Stimulated activated CD4-positive, alpha-beta T cell treated with anti-CD3 and anti-CD28 coated beads, Interleukin-4, amount 100 ng/mL, for 1 hour (primary cell): ENCODE measurements at regions not wholly inside any gene's neighbourhood (a gene's known extent, or its start where the extent isn't known, plus 50 kb on each side); places are given as distances from the start of the nearest gene placed in this dataset.
"Not testable (repeated sequence)": the region's sequence is repeated elsewhere in the genome, so short reads cannot be mapped to it uniquely, and the experiment has no call there.

Experiments used
- DNase-seq: peaks from one replicate; pipeline ENCODE4 v3.0.0-alpha.2; 2020

GRCh38 chr11:114949614-114950351 is 271.5 kb downstream of the NXPE2 start:
- no peak for DNase-seq

DNA sequence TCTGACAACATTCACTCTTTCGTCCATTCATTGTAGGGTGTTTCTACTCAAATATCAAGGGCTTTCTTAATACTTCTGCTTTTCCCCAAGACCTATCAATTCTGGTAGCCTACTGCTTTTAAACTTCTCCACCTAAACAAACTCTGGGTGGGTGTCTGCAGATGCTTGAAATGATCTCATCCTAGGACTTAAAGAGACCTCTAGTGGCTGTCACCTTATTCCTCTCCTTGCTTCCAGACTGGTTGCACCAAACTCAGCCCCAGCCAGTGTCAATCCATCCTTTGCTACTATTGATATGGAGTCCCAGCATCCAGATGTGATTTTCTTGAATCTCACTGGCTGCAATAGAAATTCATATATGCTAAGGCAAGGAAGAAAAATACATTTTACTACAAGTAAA is 274.7 kb downstream of the NXPE2 start:
- DNase-seq: no peak

- DNase-seq: no peak
Observed at GRCh38 chr11:114955923-114956322, 277.6 kb downstream of the NXPE2 start.

- no peak for DNase-seq
Observed at GRCh38 chr11:114956566-114956965, 278.2 kb downstream of the NXPE2 start.

- DNase-seq: no peak
Observed at GRCh38 chr11:114959953-114960505, 281.7 kb downstream of the NXPE2 start.

GRCh38 chr11:114960819-114961218 is 282.5 kb downstream of the NXPE2 start:
- not testable (repeated sequence) for DNase-seq

DNA sequence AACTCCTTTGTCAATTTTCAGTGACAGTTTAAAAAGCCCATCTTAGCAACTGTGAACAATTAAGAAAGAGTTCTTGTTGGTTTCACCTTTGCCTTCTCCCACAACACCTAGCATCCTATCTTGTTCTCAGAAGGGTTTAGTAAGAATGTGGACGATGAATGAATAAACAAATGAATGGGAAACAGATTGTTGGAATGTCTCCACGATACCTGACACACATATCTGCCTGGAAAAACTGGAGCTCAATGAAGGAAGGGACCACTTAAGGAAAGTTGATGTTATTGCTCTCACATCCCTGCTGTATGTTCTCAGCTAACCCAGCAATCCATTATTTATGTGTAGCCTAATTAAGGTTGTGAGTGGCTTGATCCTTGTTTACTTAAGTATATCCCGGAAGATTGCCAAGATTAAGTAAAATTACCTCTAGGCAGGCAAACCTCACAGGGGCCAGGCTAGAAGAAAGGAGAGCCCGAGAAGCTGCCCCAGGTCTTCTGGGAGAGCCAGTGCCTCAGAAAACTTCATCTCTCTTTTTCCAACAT is 286.4 kb downstream of the NXPE2 start:
- no peak for DNase-seq

DNA sequence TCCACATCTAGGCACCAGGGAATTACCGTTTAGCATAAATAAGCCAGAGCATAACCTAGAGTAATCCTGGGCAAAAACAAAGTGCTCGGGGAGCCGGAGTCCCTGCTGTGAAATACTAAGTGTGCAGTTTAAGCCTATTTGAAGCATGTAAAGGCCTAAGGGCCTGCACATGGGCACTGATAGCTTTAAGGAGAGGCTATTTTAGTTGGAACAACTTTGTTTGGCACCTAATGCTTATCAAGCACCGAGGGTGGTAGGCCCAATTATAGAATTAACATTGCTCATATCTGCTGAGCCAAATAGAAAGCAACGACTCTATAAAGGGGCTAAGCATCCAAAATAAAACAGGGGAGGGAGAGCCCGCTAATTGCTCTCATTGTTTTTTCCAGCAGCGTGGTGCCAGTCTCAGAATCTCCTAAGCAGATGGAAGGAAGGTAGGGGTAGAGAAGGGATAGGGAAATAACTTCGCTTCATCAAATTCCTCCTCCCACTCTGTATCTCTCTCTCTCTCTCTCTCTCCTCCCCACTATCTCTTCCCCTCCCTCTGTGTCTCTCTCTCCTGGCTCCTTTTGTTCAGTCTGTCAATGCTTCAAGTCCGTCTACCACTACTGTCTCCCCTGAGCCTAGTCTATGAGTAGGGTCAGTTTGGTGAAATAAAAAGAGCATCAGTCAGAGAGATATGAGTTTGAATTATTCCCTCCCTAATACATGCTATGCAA is 292.8 kb downstream of the NXPE2 start:
- no peak for DNase-seq

DNA sequence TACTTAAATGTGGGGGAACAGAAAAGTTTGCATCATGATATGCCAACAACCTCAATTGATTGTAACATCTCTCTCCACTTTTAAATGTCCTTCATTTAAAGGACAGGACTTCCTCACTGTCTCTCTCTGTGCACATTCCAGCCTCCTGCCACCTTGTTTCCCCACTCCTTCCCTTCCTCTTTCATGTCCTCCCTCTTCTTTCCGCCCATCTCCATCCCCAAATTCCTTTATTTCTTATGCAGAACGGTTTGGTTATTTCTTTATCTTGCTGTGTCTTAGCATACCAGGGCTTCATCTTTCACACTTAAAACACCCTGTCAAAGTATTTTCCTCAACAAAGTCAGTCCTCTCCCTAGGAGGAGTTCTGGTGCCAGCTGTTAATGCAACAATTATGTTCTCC is 293.8 kb downstream of the NXPE2 start:
- no peak for DNase-seq

GRCh38 chr11:114977651-114978050 is 299.3 kb downstream of the NXPE2 start:
- DNase-seq: no peak

GRCh38 chr11:114982141-114982540 is 303.8 kb downstream of the NXPE2 start:
- DNase-seq: no peak

- DNase-seq: no peak
Observed at GRCh38 chr11:114984611-114985163, 306.4 kb downstream of the NXPE2 start.

- no peak for DNase-seq
Observed at GRCh38 chr11:114986365-114986764, 308.0 kb downstream of the NXPE2 start.

DNA sequence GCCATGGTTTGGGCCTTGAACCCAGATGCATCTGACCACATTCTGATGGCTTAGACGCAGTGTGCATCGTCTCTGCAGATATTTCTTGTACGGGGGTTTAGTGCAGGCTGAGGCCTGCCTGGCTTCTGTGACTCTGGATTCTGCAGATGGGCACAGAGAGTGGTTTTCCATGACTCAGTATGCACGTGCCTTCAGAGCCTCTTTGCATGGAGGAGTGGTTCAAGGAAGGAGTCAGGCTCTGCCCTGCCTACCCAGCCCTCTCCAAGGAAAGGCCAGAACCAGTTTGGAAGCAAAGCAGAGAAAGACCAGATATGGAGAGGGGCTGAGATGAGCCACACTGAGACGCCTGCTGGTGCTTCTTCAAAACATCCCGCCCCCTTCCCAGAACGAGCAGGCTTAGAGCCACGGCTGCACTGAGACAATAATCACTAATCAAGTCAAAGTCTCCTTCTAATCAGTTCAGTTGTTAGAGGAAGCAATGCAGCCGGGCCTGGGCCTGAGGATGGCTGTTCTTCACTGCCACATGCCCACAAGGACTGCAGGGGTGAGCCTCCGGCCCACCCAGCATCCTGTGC is 308.9 kb downstream of the NXPE2 start:
- no peak for DNase-seq

DNA sequence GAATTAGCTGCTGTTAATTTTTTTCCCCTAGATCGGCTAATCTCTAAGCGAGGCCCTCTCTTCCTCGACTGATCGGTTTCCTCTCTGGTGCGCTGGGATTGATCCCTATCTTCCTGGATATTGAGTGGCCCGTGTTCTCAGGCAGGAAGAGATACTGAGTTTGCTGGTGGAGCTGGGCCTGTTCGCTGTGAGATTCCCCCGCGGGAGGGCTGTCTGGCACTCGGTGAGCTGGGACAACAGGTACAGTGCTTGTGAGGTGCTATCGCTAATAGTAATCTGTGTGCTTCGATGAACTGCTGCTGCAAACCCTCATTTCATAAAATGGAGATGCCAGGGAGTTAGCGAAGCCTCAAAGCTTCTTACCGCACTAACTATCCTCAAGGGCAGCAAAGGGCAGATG is 310.3 kb downstream of the NXPE2 start:
- no peak for DNase-seq

DNA sequence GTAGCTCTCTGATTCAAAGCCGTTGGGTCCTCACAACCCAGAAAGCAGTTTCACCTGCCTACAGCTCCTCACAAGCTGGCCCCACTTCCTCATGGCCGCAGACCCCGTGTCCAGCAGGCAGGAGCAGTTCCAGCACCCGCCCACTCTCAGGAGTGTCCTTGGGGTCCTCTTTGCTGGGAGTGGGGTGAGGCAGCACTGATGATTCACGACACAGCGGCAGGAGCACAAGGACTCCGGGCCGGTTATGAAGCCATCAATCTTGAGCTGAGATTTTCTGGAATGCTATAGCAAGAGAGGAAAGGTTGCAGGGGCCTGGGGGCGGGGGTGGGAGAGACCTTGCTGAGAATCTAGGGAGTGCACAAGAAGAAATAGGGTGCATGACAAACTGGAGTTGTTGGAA is 311.2 kb downstream of the NXPE2 start:
- DNase-seq: no peak

DNA sequence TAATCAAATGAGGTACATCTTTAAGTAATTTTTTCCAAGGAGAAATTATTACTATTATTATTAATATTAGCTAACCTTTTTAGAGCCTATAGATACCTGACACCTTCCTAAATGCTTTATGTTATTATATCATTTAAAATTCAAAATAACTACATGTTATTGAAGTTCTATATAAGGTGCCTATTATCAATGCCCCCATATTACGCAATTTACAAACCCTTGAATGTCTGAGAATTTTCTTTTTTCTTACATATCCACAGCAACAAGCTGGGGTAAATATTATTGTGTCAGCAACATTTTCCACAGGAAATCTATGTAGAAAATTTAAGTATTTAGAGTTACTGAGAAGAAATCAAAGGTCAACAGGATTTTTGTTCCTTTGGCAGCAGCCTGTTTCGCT is 327.3 kb downstream of the NXPE2 start:
- DNase-seq: no peak

DNA sequence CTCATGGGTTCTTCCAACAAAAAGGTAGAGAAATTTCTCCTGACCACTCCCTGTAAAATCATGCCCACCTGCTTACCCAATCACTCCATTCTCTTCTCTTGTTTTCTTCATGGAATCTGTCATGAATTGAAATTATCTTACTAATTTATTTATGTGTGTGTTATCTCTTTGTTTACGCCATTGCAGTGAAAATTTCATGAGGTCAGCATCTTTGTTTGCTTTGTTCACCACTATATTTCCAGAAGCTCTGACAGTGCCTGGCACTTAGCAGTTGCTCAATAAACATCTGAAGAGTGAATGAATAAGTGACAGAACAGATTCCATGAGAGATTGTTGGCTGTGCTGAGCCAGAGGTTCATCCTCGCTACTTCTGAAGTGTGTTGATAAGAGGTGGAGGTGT is 329.5 kb downstream of the NXPE2 start:
- no peak for DNase-seq

- DNase-seq: no peak
Observed at GRCh38 chr11:115008799-115009198, 330.5 kb downstream of the NXPE2 start.

DNA sequence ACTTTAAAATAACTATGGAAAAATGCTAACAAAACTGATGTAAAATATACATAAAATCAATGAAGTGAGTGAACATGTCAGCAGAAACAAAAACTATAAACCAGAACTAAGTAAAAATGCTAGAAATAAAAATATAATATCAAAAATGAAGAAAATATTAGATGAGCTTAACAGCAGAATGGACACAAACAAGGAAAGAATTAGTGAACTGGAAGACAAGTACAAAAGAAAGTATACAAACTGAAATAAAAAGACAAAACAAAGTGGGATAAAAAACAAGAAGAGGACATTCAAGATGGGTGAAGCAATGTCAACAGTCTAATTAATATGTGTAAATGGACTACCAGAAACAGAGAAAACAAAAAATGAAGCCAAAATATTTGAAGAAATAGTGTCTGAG is 339.2 kb downstream of the NXPE2 start:
- no peak for DNase-seq

- DNase-seq: no peak
Observed at GRCh38 chr11:115030166-115030565, 351.8 kb downstream of the NXPE2 start.

- no peak for DNase-seq
Observed at GRCh38 chr11:115036406-115037180, 358.3 kb downstream of the NXPE2 start.

- no peak for DNase-seq
Observed at GRCh38 chr11:115042002-115042401, 363.7 kb downstream of the NXPE2 start.
